AG04449 (cell line): ENCODE measurements at regions not wholly inside any gene's neighbourhood (a gene's known extent, or its start where the extent isn't known, plus 50 kb on each side); places are given as distances from the start of the nearest gene placed in this dataset.

Source experiments
- CTCF ChIA-PET: fragments of 350-600 bp; formaldehyde crosslinking; extraction: SDS; loops from one replicate; lab custom pipeline; 2021; ENCODE audit warnings: antibody characterized with exemption; lab: Yijun Ruan, JAX
- POLR2A ChIA-PET: fragments of 400-600, 350-600 bp; formaldehyde crosslinking; extraction: SDS; loops from one replicate; lab custom pipeline; 2020; ENCODE audit warnings: antibody characterized with exemption, inconsistent platforms; lab: Yijun Ruan, JAX
- DNase-seq: peaks from one replicate; pipeline ENCODE4 v3.0.0-alpha.2; 2010; ENCODE audit warnings: low read depth, low spot score
- H3K4me3 ChIP-seq: 2 replicates; pipeline ENCODE4 v1.5.1; 2011; ENCODE audit warnings: low read depth, mild to moderate bottlenecking, control low read depth, low read length
- CTCF ChIP-seq: IDR thresholded peaks from one replicate; pipeline ENCODE4 v1.5.1; 2011; ENCODE audit warnings: mild to moderate bottlenecking, moderate library complexity, low read length, control low read depth, inconsistent platforms; ENCODE audit not compliant: insufficient read depth; ENCODE audit errors: missing control alignments

DNA sequence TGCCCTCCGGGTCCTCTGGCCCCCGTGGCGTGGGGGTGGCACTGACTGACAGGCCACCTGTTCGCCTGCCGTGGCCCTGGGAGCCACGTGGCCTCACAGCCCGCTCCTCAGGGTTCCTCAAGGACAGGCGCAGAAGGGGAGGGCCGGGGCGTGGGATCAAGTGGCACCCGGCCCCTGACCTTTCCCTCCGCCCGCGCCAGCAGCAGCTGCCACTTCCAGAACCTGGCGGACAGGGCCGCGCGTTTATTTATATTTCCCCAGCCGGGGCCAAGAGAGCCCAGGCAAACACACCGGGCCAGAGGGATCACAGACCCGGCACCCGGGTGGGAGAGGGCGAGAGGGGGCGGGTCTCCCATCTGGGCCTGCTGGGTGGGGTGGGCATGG is 92.6 kb downstream of the RFLNA start:
- TF ChIP-seq CTCF, result no peak
- peak overlapping the region; percentile 89 for H3K4me3 ChIP-seq
- DNase-seq, result no peak
- ChIA-PET CTCF (interaction anchor here (1.3 to 10.1 kb wide), 4 partner anchors 21 to 384 kb away, joined by 3 to 70 read pairs (median 10); no protein-coding TSS in a partner anchor), POLR2A (interaction anchor here (0.9 to 3.9 kb wide), 6 partner anchors 7 to 527 kb away, joined by 3 to 29 read pairs (median 7); partner anchors contain the start of gene UBC)

- DNase-seq, result no peak
Observed at GRCh38 chr12:124386661-124387527, 92.0 kb downstream of the RFLNA start.

DNA sequence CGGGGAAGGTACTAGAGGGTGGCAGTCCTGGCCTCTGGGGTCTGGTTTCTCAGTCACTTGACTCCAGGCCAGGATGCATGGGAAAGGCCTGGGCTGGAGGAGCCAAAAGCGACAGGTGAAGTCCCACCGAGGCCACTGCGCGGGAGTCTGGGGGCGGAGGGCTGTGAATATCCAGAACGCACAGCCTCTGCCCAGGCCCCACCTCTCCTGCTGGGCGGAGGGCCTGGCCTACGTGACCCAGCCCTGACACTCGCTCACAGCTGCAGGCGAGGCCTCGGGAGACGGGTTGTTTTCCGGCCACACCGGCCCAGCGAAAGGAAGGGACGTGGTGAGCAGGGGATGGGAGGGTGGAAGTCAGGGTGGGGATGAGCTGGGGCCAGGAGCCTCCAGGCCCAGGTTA is 91.2 kb downstream of the RFLNA start:
- POLR2A ChIA-PET, result interaction anchor here (0.6 to 2.0 kb wide), 2 partner anchors 22 to 133 kb away, joined by 4 to 8 read pairs; no protein-coding TSS in a partner anchor
- TF ChIP-seq CTCF, result no peak
- peak overlapping the region; percentile 89 for H3K4me3 ChIP-seq
- CTCF ChIA-PET, result interaction anchor here (1.3 to 10.1 kb wide), 4 partner anchors 16 to 385 kb away, joined by 3 to 70 read pairs (median 9); no protein-coding TSS in a partner anchor
- no peak for DNase-seq

More at GRCh38 chr12:124386661-124387527, 92.0 kb downstream of the RFLNA start:
- H3K4me3 ChIP-seq, result peak overlapping the region; percentile 89
- ChIA-PET POLR2A (interaction anchor here (0.7 to 3.1 kb wide), 3 partner anchors 24 to 211 kb away, joined by 3 to 18 read pairs (median 8); no protein-coding TSS in a partner anchor), CTCF (interaction anchor here (0.9 to 10.1 kb wide), 5 partner anchors 13 to 384 kb away, joined by 3 to 70 read pairs (median 6); no protein-coding TSS in a partner anchor)
- TF ChIP-seq CTCF, result no peak

GRCh38 chr12:124385219-124385969 is 90.5 kb downstream of the RFLNA start:
- ChIA-PET POLR2A (interaction anchor here (0.6 to 2.0 kb wide), 2 partner anchors 23 to 134 kb away, joined by 4 to 8 read pairs; no protein-coding TSS in a partner anchor), CTCF (interaction anchor here (0.8 to 10.1 kb wide), 5 partner anchors 11 to 386 kb away, joined by 3 to 70 read pairs (median 4); no protein-coding TSS in a partner anchor)
- H3K4me3 ChIP-seq, result peak overlapping the region; percentile 89
- no peak for TF ChIP-seq CTCF
- DNase-seq, result no peak

DNA sequence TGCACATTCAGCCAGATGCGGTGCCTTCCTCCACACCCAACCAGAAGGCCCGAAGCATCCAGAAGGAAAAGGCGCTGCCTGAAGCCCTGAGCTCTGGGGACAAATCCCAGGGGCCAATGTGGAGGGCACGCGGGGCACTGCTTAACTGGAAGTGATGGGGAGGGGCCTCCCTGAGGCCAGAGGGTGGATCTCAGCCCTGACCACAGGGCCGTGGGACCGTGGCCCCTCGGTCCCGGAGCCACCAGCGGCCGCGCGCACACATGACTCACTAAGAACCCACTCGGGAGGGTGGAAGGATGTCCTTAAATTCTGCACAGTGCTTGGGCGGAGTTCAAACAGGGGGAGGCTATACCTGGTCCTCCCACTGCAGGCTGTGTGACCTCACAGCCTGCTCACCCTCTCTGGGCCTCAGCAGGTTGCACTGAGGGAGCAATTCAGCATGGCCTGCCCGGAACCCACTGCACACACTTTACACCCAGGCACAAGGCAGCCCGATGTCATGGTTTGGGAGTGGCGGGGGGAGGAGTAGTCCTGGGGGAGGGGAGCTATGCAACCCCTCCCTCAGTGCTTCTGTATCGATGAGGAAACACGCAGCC is 89.5 kb downstream of the RFLNA start:
- ChIA-PET CTCF (interaction anchor here (1.3 to 10.1 kb wide), 4 partner anchors 12 to 387 kb away, joined by 3 to 70 read pairs (median 9); no protein-coding TSS in a partner anchor), POLR2A (no interaction called here)
- no peak for TF ChIP-seq CTCF
- no peak for DNase-seq
- no peak overlapping the region for H3K4me3 ChIP-seq
